BJ (cell line): ENCODE measurements at regions not wholly inside any gene's neighbourhood (a gene's known extent, or its start where the extent isn't known, plus 50 kb on each side); places are given as distances from the start of the nearest gene placed in this dataset.
"Not testable (repeated sequence)": the region's sequence is repeated elsewhere in the genome, so short reads cannot be mapped to it uniquely, and the experiment has no call there.

Experiments
- CTCF ChIA-PET: fragments of 350-600 bp; formaldehyde crosslinking; extraction: SDS; loops from one replicate; lab custom pipeline; 2021; ENCODE audit warnings: antibody characterized with exemption, inconsistent platforms; lab: Yijun Ruan, JAX
- POLR2A ChIA-PET: fragments of 300-600 bp; sonication (Branson Sonifier 250); formaldehyde crosslinking; extraction: SDS; loops from one replicate; lab custom pipeline; 2021; ENCODE audit warnings: antibody characterized with exemption; lab: Charles Lee
- DNase-seq: peaks from one replicate; pipeline ENCODE4 v3.0.0-alpha.2; 2011; ENCODE audit warnings: low read depth
- H3K27me3 ChIP-seq: 2 replicates; pipeline ENCODE4 v1.6.0; 2011; ENCODE audit warnings: low read length; ENCODE audit not compliant: control insufficient read depth, insufficient read depth
- H3K36me3 ChIP-seq: 2 replicates; pipeline ENCODE4 v1.5.1; 2011; ENCODE audit warnings: low read length; ENCODE audit not compliant: control insufficient read depth, insufficient read depth
- H3K4me3 ChIP-seq: 2 replicates; pipeline ENCODE4 v1.5.1; 2011; ENCODE audit warnings: low read depth, mild to moderate bottlenecking, control low read depth, low read length
- CTCF ChIP-seq: IDR thresholded peaks from 2 replicates; pipeline ENCODE4 v1.5.1; 2011; ENCODE audit warnings: low read depth, mild to moderate bottlenecking, control low read depth, inconsistent platforms, low read length, moderate library complexity; ENCODE audit not compliant: insufficient read depth

GRCh38 chr13:63838366-63839110, 2422.9 kb upstream of the PCDH20 start:
- DNase-seq = no peak
- POLR2A ChIA-PET = no interaction called here
- no peak overlapping the region for H3K4me3 ChIP-seq
- H3K27me3 ChIP-seq = no peaks in the 10 kb centered on the region
- TF ChIP-seq CTCF = no peak
- CTCF ChIA-PET = no interaction called here
- H3K36me3 ChIP-seq = no peaks in the 10 kb centered on the region

- POLR2A ChIA-PET, CTCF ChIA-PET, DNase-seq, H3K36me3 ChIP-seq, H3K4me3 ChIP-seq, H3K27me3 ChIP-seq: not testable (repeated sequence)
These were observed 2422.1 kb upstream of the PCDH20 start for GRCh38 chr13:63837701-63838100.

DNA sequence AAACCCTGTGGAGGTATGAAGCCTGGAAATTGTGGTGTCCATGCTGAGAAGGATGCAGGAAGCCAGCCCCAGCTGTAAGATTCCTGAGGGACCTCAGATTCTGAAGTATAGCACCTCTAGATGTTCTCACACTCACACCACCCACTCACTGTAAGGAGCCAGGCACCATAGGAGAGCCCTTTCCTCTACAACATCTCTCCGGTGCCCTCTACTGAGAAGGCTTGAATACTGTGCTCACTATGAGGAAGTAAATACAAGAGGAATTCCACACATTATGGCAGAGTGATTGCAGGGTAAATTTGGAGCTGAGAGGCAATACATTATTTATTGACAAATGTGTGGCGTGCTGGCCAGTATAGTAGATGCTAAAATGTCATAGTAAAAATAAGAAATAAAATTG, 2414.0 kb upstream of the PCDH20 start:
- H3K36me3 ChIP-seq, POLR2A ChIA-PET, H3K4me3 ChIP-seq, H3K27me3 ChIP-seq, DNase-seq, CTCF ChIA-PET: not testable (repeated sequence)

GRCh38 chr13:63821785-63822184, 2406.1 kb upstream of the PCDH20 start:
- POLR2A ChIA-PET = not testable (repeated sequence)

DNA sequence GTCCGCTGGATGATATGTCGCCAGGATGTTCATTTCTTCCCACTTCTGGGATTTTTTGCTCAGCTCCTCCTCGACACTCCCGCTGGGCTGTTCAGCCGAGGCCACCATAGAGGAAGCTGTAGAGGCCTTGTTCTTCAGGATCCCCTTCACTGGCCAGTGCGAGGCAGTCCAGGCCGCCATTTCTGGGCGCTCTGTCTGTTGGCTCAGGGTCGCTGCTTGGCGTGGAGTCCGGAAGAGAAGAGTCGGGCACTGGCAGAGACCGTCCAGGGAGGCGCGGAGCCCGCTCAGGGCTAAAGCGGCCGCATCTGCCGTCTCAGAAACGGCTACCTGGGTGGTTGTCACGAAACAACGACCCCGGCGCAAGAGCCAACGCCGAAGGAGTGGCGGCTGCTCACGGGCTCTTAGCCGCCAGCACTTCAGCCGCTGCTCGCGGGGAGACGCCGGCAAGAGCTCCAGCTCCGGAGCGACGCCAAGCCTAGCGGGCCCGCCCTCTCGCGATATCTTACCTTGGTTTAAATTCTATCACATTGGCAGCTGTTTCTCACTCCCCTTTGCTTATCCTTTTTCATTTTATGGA, 2395.9 kb upstream of the PCDH20 start:
- CTCF ChIA-PET, POLR2A ChIA-PET, H3K36me3 ChIP-seq: not testable (repeated sequence)

More at GRCh38 chr13:63821785-63822184, 2406.1 kb upstream of the PCDH20 start:
- H3K27me3 ChIP-seq, CTCF ChIA-PET, H3K4me3 ChIP-seq, DNase-seq, H3K36me3 ChIP-seq: not testable (repeated sequence)

DNA sequence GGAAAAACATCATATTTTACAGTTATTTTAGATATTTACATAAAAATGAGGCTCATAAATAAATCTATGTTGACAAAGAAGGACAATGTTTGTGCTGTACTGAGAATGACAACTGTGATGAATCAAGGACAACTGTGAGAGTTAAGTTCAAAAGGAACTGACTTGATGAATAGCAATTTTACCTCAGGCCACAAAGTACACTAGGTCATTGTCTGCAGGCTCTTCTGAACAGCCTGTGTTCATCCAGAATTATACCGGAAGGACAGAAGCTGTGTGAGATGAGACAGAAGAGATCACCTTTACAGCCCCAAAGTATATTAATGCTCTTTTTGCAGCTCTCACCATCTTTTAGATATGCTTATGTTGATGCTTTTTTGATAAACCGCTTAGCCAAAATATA, 2375.5 kb upstream of the PCDH20 start:
- H3K4me3 ChIP-seq, CTCF ChIA-PET, H3K27me3 ChIP-seq, DNase-seq, H3K36me3 ChIP-seq, POLR2A ChIA-PET: not testable (repeated sequence)

More for the DNA sequence above, 2395.9 kb upstream of the PCDH20 start:
- not testable (repeated sequence) for H3K4me3 ChIP-seq, DNase-seq, H3K27me3 ChIP-seq

DNA sequence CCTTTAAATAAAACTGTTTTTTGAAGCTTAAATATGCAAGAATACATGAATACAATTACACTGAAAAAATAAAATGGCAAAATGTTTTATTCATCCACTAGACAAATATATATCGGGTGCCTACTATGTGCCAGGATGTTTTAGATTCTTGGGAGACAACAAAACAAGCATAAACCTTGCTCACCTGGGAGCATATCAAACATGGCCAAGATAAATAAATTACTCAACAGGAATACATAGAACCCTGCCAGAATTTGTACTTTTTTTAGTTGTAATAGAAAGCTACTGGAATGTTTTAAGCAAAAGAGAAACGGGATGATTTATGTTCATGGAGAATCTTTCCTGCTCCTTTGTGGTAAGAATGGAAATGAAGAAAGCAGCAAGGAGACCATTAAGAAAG, 2358.5 kb upstream of the PCDH20 start:
- H3K4me3 ChIP-seq = no peak overlapping the region
- ChIA-PET POLR2A (no interaction called here), CTCF (no interaction called here)
- TF ChIP-seq CTCF = no peak
- DNase-seq = no peak
- H3K36me3 ChIP-seq = no peaks in the 10 kb centered on the region
- H3K27me3 ChIP-seq = no peaks in the 10 kb centered on the region

DNA sequence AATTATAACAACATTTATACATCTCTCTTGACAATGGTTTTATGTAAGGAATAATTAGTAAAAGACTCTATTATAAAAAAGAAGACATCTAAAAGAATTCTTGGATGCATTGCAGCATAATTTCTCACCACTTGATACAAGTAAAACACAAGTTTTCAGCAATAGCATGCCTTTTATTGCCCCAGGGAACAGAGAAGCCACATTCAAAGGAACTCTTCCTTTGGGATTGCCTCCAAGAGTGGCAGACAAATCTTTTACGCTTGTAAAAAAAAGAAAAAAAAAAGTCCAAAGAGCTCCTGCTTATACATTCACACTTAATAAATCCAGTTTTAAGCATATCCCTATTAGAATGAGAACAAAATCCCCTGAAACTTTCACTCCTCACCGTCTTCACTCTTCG, 2357.8 kb upstream of the PCDH20 start:
- no peak overlapping the region for H3K4me3 ChIP-seq
- CTCF ChIA-PET = no interaction called here
- H3K36me3 ChIP-seq = no peaks in the 10 kb centered on the region
- POLR2A ChIA-PET = no interaction called here
- peak; percentile 0 for DNase-seq
- no peak for TF ChIP-seq CTCF
- H3K27me3 ChIP-seq = no peaks in the 10 kb centered on the region

DNA sequence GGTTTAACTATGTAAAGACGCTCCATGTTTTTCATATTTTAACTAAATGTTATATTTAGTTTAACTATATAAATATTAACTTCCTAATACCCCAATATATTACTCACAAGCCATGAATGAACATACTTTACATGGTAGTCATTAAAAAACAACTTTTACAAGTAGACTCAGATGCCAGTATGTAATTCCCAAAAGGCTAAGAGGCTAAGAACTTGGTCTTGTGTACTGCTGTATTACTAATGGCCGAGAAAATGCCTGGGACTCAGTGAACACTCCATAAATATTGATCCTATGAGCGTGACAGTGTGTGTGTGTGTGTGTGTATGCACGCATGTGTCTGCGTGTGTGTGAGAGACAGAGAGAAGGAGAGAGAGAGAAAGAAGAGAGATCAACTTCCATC, 2342.0 kb upstream of the PCDH20 start:
- POLR2A ChIA-PET, H3K27me3 ChIP-seq, CTCF ChIA-PET, DNase-seq, H3K4me3 ChIP-seq, H3K36me3 ChIP-seq: not testable (repeated sequence)

DNA sequence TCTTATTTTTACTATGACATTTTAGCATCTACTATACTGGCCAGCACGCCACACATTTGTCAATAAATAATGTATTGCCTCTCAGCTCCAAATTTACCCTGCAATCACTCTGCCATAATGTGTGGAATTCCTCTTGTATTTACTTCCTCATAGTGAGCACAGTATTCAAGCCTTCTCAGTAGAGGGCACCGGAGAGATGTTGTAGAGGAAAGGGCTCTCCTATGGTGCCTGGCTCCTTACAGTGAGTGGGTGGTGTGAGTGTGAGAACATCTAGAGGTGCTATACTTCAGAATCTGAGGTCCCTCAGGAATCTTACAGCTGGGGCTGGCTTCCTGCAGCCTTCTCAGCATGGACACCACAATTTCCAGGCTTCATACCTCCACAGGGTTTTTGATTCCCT, 2334.2 kb upstream of the PCDH20 start:
- POLR2A ChIA-PET = not testable (repeated sequence)

More for the DNA sequence above, 2334.2 kb upstream of the PCDH20 start:
- CTCF ChIA-PET, H3K36me3 ChIP-seq, H3K27me3 ChIP-seq, H3K4me3 ChIP-seq, DNase-seq: not testable (repeated sequence)
